Duodenal mucosa (tissue), 2 donors: ENCODE measurements at regions not wholly inside any gene's neighbourhood (a gene's known extent, or its start where the extent isn't known, plus 50 kb on each side); places are given as distances from the start of the nearest gene placed in this dataset.

Experiments
- H3K27ac ChIP-seq: one replicate; pipeline ENCODE4 v1.7.0; 2013; ENCODE audit warnings: low read depth, low read length
- H3K27me3 ChIP-seq, 2 donors: one replicate each; pipeline ENCODE4 v1.7.0; 2013; ENCODE audit warnings: low read length in 2 of 2, control low read depth in 1 of 2; ENCODE audit not compliant: insufficient read depth in 2 of 2, control insufficient read depth in 1 of 2
- H3K36me3 ChIP-seq, 2 donors: one replicate each; pipeline ENCODE4 v1.7.0; 2013; ENCODE audit warnings: low read length in 2 of 2, control low read depth in 1 of 2; ENCODE audit not compliant: insufficient read depth in 2 of 2, control insufficient read depth in 1 of 2
- H3K4me1 ChIP-seq, 2 donors: one replicate each; pipeline ENCODE4 v1.7.0; 2013; ENCODE audit warnings: low read length in 2 of 2, control low read depth in 1 of 2; ENCODE audit not compliant: insufficient read depth in 2 of 2, control insufficient read depth in 1 of 2
- H3K4me3 ChIP-seq, 2 donors: one replicate each; pipeline ENCODE4 v1.7.0; 2013; ENCODE audit warnings: low read length in 2 of 2, low read depth in 1 of 2
- H3K9ac ChIP-seq, 2 donors: one replicate each; pipeline ENCODE4 v1.7.0; 2013; ENCODE audit warnings: low read length in 2 of 2, low read depth in 1 of 2
- H3K9me3 ChIP-seq, 2 donors: one replicate each; pipeline ENCODE4 v1.7.0; 2013; ENCODE audit warnings: low read length in 2 of 2, control low read depth in 1 of 2; ENCODE audit not compliant: control insufficient read depth in 1 of 2

GRCh38 chr5:12795333-12795663 is 891.1 kb upstream of the CTNND2 start:
- H3K9me3 ChIP-seq: peaks cover 17 to 19% of the 10 kb centered on the region in 2 donors
- no peaks in the 10 kb centered on the region for H3K36me3 ChIP-seq
- H3K27me3 ChIP-seq: no peaks in the 10 kb centered on the region
- no peaks in the 10 kb centered on the region for H3K4me1 ChIP-seq
- H3K27ac ChIP-seq: no peak overlapping the region
- H3K9ac ChIP-seq: no peak overlapping the region
- H3K4me3 ChIP-seq: no peak overlapping the region

- no peak overlapping the region for H3K4me3 ChIP-seq
Measured at GRCh38 chr5:12794476-12795332, 890.5 kb upstream of the CTNND2 start.

GRCh38 chr5:12793373-12793772 is 889.1 kb upstream of the CTNND2 start:
- H3K4me1 ChIP-seq: no peaks in the 10 kb centered on the region
- no peak overlapping the region for H3K27ac ChIP-seq
- H3K9me3 ChIP-seq: peaks cover 19 to 25% of the 10 kb centered on the region in 2 donors
- H3K4me3 ChIP-seq: no peak overlapping the region
- H3K27me3 ChIP-seq: no peaks in the 10 kb centered on the region
- H3K36me3 ChIP-seq: no peaks in the 10 kb centered on the region
- no peak overlapping the region for H3K9ac ChIP-seq

More at GRCh38 chr5:12794476-12795332, 890.5 kb upstream of the CTNND2 start:
- Histone ChIP-seq H3K9ac (no peak overlapping the region), H3K27ac (no peak overlapping the region), H3K4me1 (no peaks in the 10 kb centered on the region), H3K27me3 (no peaks in the 10 kb centered on the region), H3K36me3 (no peaks in the 10 kb centered on the region), H3K9me3 (peaks cover 19 to 22% of the 10 kb centered on the region in 2 donors)

GRCh38 chr5:12780536-12780935 is 876.3 kb upstream of the CTNND2 start:
- Histone ChIP-seq H3K9ac (no peak overlapping the region), H3K9me3 (peaks cover 4 to 5% of the 10 kb centered on the region in 2 donors), H3K27me3 (no peaks in the 10 kb centered on the region), H3K27ac (no peak overlapping the region), H3K36me3 (no peaks in the 10 kb centered on the region), H3K4me1 (no peaks in the 10 kb centered on the region), H3K4me3 (no peak overlapping the region)

GRCh38 chr5:12777342-12777741 is 873.1 kb upstream of the CTNND2 start:
- H3K9me3 ChIP-seq: peaks cover 0 to 3% of the 10 kb centered on the region in 2 donors

GRCh38 chr5:12772276-12772675 is 868.0 kb upstream of the CTNND2 start:
- H3K9ac ChIP-seq: no peak overlapping the region
- no peak overlapping the region for H3K27ac ChIP-seq
- no peaks in the 10 kb centered on the region for H3K27me3 ChIP-seq
- no peak overlapping the region for H3K4me3 ChIP-seq
- no peaks in the 10 kb centered on the region for H3K36me3 ChIP-seq
- H3K4me1 ChIP-seq: no peaks in the 10 kb centered on the region
- peaks cover 2 to 3% of the 10 kb centered on the region in 2 donors for H3K9me3 ChIP-seq

More at GRCh38 chr5:12777342-12777741, 873.1 kb upstream of the CTNND2 start:
- Histone ChIP-seq H3K9ac (no peak overlapping the region), H3K4me3 (no peak overlapping the region), H3K27ac (no peak overlapping the region), H3K4me1 (no peaks in the 10 kb centered on the region), H3K36me3 (no peaks in the 10 kb centered on the region), H3K27me3 (no peaks in the 10 kb centered on the region)

- no peaks in the 10 kb centered on the region for H3K27me3 ChIP-seq
- H3K27ac ChIP-seq: no peak overlapping the region
- H3K9ac ChIP-seq: no peak overlapping the region
- peaks cover 0 to 3% of the 10 kb centered on the region in 2 donors for H3K9me3 ChIP-seq
- H3K4me1 ChIP-seq: no peaks in the 10 kb centered on the region
- no peaks in the 10 kb centered on the region for H3K36me3 ChIP-seq
- no peak overlapping the region for H3K4me3 ChIP-seq
Measured at GRCh38 chr5:12759377-12759776, 855.1 kb upstream of the CTNND2 start.

GRCh38 chr5:12757035-12757434 is 852.8 kb upstream of the CTNND2 start:
- H3K4me1 ChIP-seq: no peaks in the 10 kb centered on the region
- H3K4me3 ChIP-seq: no peak overlapping the region
- H3K9ac ChIP-seq: no peak overlapping the region
- H3K27ac ChIP-seq: no peak overlapping the region
- peaks cover 0 to 3% of the 10 kb centered on the region in 2 donors for H3K9me3 ChIP-seq
- H3K36me3 ChIP-seq: no peaks in the 10 kb centered on the region
- H3K27me3 ChIP-seq: no peaks in the 10 kb centered on the region

GRCh38 chr5:12745537-12745936 is 841.3 kb upstream of the CTNND2 start:
- Histone ChIP-seq H3K9me3 (peaks cover 0 to 4% of the 10 kb centered on the region in 2 donors), H3K36me3 (no peaks in the 10 kb centered on the region), H3K27ac (no peak overlapping the region), H3K9ac (no peak overlapping the region), H3K4me3 (no peak overlapping the region), H3K4me1 (no peaks in the 10 kb centered on the region), H3K27me3 (no peaks in the 10 kb centered on the region)

- peaks cover 4 to 6% of the 10 kb centered on the region in 2 donors for H3K9me3 ChIP-seq
- H3K36me3 ChIP-seq: no peaks in the 10 kb centered on the region
- H3K9ac ChIP-seq: no peak overlapping the region
- no peak overlapping the region for H3K4me3 ChIP-seq
- no peak overlapping the region for H3K27ac ChIP-seq
- H3K4me1 ChIP-seq: no peaks in the 10 kb centered on the region
- no peaks in the 10 kb centered on the region for H3K27me3 ChIP-seq
Measured at GRCh38 chr5:12743582-12743981, 839.3 kb upstream of the CTNND2 start.
